GM18861 (cell line): ENCODE measurements at regions not wholly inside any gene's neighbourhood (a gene's known extent, or its start where the extent isn't known, plus 50 kb on each side); places are given as distances from the start of the nearest gene placed in this dataset.

ENCODE experiments used
- ATAC-seq: cut with Tn5 transposase; IDR thresholded peaks from one replicate; pipeline ENCODE4 v1.9.1; 2021; ENCODE audit not compliant: unreplicated experiment

DNA sequence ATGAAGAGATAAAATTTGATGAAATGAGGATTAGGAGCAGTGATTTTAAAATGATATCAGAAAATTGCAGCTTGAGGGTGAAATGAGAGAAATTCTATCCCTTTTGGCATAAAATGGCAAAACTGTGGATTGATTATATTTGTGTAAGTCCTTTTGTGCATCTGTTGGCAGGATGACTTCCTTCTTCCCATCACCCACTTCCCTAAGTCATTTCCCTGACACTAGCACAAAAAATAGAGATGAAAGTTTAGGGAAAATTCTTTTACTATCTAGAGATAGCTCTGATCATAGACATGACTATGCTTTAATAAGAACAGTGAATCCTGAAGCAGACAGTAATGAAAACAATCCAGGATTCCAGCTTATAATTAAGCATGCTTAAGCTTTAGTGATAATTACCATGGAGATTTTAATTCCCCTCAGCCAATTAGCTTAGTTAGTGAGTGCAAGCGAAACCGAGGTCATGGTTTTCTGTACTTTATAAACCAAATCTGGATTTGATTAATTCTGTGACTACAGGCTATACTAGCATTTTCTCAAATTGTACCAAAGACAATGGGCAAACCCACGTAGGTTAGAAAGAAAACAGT is 163.6 kb upstream of the TARS1 start:
- no peak for ATAC-seq

DNA sequence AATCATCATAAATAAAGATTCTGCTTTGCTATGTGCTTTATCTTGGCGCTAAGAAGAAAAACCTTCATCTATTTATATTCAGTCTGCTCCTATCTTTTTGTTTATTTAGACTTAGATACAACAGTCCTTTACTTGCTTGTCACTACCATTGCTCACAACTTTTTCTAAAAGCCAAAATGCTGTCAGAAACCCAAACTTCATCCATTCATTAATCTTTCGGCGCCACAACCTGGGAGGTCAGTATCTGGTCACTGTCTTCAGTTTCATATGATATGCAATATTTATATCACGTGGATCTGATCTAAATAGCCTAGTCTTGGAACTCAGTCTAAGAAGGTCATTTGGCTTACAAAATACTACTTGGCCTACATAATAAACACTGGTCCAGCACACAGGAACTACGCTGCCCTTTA is 159.3 kb upstream of the TARS1 start:
- no peak for ATAC-seq

DNA sequence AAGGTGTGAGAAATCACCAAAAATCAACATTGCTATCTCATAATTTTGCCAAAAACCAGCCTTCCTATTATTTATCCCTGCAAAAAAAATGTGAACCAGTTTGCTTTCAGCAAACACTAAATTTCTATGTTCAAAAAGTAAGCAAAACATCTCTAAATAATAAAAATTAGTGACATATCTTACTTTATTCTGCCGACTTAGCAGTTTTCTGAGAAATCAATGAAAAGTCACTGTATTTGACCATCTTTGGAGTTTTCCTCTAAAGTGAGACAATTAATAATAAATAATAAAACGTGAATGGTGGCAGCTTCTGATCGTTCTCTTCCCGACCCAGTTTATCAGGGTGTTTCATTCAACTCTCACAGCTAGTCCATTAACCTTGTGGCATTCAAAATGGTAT is 158.6 kb upstream of the TARS1 start:
- ATAC-seq, result no peak

DNA sequence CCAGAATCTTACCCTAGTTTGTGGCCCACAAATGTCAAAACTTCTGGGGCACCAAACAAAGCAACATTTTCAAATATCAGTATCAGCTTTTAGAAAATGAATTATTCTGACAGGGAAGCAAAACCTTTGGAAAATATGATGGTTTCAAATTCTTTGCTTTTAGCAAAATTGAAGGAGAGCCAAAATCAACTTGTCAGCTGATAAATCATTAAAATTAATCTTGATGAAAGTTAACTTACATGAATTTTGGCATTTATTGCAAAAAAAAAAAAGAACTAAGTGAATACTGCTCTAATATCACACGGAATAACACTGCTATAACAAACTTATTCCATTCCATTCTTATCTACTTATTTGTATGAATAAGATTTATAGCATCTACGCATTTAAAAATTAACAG is 158.1 kb upstream of the TARS1 start:
- ATAC-seq, result no peak

DNA sequence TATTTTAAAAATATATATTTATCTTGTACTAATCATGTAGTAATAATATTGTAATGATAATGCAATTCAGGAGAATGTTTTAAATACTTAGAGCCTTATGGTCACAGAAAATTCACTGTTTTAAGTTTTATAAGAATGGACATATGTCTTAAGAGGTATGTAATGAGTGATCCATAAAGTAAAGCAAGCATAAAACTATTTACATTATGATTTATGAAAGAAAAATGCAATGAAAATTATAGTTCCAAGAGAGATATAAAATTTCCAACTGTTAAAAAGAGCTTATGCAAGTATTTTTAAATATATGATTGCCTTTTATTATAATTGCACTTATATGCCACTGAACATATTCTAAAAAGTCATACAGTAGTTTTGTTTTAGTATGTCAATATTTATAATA is 157.5 kb upstream of the TARS1 start:
- no peak for ATAC-seq

DNA sequence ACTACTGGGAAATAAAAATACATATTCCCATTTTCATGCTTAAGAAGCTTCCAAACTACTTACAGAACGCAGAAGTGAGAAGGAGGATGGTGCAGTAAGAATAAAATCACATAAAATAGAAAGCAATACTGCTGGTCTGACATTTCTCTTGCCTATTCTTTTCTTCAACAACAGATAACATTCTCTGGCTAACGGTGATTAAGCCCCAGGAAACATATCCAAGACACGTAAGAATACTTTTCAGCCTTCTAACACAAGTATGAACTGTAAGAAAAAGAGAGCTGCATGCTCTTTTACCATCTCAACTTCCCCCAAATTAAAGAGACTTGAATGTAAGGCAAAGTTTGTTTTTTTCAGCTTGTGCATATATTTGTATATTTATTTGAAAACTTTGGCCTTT is 156.1 kb upstream of the TARS1 start:
- no peak for ATAC-seq

DNA sequence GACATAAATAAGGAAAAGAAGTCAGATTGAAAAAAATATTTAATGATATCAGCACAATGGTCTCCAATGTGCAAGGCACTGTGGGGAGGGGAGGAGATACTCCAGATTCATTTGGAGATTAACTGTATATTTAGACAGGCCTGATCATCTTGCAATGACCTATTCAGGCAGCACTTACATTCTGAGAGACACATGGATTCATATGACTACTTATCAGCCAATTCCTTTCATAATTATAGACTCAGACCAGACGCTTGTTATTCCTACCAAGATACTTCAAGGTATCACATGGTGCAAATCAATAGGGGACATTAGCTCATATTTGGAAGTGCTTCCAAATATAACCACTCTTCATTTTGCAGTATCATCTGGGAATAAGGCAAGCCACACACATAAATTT is 153.5 kb upstream of the TARS1 start:
- ATAC-seq, result no peak

DNA sequence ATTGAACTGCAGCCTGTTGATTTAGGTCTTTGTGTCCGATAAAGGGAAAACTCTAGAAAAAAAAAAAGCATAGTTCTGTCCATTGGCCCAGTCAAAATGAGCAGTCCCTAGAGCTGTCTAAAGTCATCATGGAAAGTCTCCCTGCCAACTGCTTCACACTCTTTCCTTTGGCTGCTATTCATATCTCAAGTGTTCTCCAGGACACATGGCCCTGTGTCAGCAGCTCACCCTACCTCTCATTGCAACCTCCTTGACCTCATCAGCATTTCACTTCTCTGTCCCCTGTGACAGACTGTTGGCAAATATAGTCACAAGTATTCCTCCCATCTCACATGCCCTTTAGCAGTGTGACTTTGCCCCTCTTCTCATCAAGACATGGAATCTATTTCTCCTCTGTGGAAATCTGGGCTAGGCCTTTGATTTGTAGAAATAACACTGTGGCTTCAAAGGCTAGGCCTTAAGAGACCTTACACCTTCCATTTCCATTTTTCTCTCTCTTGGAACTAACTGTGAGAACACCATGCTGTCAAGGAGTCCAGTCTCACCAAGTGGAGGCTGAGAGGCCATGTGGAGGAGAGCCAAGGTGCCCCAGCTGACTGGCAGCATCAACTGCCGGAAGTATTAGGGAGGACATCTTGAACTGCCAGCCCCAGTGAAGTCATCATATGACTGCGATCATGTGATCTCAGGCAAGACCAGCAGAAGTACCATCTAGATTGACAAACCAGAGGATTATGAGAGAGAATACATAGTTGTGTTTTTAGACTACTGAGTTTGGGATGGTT is 149.4 kb upstream of the TARS1 start:
- ATAC-seq, result no peak

DNA sequence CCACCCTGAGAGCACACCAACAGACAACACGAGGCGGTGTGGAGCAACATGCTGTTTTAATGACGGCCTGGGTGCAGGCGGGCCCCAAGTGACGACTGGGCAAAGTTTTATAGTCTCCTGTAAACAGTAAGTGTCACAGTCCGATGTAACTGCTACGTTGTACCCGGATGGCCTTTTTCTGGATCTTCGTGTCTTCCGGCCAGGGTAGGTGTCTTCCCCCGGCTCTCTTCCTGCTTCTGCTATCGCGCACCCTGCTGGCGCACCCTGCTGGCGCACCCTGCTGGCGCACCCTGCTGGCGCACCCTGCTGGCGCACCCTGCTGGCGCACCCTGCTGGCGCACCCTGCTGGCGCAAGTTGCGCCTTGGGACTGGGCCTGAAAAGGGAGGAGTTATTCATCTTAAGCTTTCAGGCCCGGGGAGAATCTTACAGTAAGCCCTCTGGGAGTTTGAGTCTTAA is 143.0 kb upstream of the TARS1 start:
- no peak for ATAC-seq

DNA sequence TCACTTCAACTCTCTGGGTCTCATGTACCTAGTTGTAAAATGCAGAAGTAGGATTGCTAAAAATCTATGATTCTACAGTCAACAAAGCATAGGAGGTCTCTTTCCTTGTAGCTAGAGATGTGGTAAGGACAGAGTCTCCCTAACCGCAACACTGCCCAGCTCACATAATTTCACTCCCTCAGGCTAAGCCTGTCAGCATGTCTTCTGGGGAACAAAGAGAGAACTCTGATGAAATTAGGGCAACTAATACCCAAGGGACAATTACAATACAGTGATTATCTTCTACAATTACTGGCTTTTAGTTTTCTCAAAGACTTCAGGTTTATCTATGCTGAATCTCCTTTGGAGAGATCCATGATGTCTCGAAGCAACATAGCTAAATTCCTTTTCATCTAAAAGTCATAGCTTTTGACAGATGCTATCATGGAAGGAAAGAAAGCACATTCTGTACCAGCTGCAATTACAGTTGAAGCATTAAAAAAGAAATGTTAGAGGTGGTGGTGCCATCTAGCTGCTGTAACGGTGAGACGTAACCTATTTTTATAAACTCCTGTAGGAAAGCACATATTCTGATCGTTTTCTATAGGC is 141.1 kb upstream of the TARS1 start:
- peak; percentile 32 for ATAC-seq

DNA sequence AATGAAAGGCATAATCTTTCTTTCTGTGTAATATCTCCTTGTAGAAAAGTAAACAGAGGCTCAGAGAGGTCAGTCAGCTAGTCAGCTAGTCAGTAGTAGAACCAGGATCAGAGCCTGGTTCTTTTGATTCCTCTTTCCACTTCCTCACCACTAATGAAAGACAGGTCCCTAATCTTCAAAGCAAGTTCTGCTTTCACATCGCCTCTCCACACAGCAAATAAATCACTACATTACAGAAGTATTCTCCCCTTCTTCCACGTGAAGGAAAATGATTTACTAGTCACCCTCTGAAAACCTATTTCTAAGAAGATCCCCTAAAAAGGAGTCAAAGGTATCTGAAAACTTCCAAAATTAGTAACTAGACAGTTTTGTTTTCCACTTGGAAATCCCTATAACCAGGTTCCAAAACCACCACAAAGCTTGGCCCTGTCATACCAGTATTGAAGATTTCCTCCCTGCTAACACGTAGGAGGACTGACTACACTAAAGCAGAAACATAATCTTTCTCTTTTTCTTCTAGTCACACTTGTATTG is 140.5 kb upstream of the TARS1 start:
- peak; percentile 67 for ATAC-seq

DNA sequence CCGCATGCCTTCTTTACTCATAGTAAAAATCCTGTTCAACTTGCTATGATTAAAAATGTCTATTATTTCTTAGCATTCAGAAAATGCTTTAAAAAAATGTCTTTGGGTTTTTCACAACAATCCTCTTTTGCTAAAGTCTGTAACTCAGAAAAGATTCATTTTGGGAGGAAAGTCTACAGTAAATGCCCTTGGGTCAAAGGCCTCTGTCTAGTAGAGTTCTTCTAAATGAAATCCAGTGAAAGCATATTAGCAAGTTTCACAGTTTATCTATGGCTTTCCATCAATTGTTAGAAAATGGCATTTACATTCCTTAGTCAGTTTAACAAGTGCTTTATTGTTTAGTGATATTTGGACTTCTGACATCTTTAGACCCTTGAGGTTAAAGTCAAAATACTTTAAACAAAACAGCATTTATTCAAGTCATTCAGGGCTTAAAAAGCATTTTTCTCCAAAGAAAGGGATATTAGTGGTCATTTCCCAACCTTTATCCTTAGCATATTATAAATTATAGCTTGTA is 137.1 kb upstream of the TARS1 start:
- ATAC-seq, result no peak

DNA sequence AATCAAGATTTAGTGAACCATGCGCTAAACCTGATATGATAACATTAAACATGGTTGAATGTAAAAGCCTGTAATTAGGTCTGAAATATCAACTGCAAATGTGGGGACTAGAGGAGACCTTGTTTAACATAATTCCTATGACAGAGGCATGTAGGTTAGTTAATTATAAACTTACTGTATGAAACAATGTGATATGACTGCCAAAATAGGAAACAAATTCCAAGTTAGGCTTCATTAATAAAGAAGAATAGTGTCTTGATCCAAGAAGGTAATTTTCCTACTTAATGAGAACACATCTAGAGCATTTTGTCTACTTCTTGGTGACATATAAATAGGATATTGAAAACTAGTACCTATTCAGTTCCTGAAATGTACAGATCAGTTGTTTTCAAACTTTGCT is 136.2 kb upstream of the TARS1 start:
- no peak for ATAC-seq

DNA sequence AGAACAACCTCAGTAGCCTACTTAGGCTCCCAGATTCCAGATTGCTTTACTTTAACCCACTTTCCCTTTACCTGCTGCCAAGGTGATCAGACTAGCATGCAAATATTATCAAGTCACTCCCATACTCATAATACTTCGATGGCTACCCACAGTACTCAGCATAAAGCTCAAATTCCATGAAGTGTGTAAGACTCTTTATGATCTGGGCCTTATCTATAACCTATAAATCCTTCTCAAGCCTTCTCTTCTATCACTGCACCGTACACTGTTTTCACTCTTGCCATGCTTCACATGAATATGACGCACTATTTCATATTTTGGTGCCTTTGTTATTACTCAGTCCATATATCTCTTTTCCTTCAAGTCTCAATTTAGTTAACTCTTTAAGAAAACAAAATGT is 135.2 kb upstream of the TARS1 start:
- ATAC-seq, result no peak

DNA sequence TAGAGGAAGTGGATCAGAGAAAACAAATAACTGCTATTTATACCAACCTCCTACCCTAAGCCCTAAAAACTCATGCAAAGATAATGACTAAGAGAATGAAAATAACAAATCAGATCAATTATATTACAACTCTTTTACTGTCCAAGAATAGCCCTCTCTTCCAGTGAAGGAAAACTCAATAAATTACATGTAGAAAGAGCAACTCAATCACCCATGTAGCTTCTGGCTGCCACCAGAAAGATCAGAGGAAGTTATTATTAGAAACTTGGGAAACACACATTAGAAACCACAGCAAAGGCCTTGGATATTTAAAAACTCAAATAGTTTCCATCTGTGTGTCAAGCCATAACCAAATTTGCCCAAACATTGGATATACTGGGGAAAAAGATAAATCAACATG is 134.0 kb upstream of the TARS1 start:
- no peak for ATAC-seq

DNA sequence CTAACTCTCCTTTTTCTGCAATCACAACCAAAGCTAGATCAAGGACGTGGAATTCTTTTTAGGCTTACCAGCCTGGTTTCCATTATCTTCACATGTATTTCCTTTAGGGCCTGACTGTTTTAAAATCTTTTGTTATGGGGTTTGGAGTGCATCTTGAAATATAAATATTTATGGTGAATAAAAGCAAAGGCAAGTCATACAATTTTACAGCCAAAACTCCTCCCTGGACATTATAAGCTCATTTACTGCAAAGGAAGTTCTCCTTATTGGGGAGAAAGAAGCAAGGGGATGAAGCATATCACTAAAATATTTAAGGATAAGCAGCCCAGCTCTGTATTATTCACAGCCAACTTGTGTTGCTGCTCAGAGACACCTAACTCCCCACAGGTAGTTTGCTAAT is 132.2 kb upstream of the TARS1 start:
- no peak for ATAC-seq

DNA sequence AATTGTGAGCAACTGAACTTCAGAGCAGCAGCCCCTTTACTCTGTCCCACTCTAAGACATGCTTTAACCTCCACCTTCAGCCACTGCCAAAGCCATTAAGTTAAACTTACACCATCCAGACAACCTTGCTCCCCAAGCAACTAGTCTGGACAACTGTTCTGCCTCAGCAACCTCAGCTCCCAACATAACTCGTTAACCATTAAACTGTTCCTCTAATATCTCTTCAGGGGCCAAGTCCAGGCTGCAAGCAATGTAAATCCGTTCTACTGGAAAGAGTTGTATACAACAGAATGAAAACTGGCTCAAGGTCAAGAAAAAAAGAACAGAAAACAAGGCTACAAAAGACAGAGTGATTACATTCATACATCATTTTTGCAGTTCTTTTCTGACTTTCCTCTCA is 131.7 kb upstream of the TARS1 start:
- no peak for ATAC-seq

DNA sequence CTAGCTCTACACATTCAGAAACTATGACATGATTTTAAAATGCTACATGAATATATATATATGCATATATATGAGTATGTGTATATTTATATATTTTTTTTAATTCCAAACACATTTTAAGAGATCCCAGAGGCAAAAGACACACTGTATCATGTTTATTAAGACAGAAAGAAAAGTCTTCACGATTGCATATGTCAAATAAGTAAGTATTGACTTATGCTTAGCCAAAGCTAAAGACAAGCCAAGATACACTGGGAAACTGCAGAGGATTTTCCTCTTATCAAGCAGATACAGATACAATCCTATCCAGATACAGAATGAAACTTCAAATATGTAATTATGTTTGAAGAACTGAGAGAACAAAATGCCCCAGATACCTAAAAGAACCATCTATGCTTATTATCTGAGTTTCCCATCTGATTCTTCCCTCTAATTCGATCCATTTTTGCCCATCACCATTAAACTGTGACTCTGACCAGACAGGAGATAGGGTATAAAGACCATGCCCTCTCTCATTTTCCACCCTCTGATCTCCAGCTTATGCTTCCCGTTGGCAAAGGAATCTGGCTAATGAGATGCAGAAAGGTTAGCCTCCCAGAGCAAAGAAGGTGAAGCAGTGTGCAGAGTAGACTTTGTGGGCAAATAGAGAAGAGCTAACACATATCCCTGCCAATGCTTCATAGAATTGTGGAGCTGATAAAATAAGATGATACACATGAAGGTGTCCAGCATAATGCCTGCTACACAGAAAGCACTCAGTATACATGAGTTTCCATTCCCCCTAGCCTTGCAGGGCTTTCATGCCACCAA is 131.0 kb upstream of the TARS1 start:
- ATAC-seq, result no peak

DNA sequence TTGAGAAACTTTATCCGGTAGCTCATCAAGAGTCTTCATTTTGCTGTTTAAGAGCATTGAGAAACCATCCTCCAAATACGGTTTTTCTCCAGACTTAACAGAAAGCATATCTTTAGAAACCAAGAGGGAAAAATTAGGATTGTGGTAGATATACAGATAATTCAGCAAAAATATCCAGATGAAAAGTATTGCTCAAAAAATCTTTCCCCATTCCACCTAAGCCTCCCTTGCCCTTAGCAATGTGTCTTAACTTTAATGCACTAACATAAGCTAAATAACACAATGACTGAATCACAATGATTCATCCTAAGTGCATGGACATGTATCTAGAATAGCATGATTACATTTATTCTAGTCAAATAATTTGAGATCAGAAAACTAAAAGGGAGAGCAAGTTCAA is 130.3 kb upstream of the TARS1 start:
- ATAC-seq, result no peak

DNA sequence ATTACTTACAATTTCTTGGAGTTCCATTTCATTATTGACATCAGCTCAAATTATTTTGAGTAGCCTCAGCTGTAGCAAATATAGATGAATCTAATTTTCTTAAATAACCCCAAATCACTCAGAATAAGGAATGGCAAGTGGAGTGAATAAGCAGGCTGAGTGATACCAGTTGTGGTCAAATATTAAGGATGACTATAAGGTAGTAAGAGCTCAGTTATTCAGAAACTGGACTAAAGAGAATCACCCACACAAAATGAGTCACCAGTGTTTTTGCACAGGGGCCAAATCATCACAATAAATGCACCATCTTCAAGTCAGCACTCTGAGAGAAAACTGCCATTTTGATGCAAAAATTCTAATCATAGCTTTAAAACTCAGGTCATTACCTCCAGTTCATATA is 128.9 kb upstream of the TARS1 start:
- no peak for ATAC-seq
